ENCODE measurements at regions not wholly inside any gene's neighbourhood (a gene's known extent, or its start where the extent isn't known, plus 50 kb on each side); places are given as distances from the start of the nearest gene placed in this dataset.

DNA sequence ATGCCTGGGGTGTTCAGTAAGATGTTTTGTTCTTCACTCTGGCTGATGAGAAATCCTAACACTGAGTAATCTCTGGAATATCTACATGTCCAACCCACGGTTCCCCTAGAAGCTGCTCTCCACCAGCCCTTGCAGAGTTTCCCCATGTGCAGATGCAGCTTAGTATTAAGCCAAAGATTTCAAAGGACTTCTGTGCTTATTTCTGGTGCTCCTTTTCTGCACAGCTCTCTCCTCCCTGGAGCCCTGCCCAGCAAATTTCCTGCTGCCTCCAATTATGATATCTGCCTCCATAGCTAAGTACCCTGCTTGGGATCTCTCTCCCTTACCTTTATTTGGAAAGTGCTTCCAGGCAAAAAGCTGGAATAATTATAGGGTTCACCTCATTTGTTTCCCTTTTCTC lies 949.3 kb downstream of the BCL11A start:
- no peak for DNase-seq (ENCODE audit: low spot score)
- FAIRE-seq, result no peak

DNA sequence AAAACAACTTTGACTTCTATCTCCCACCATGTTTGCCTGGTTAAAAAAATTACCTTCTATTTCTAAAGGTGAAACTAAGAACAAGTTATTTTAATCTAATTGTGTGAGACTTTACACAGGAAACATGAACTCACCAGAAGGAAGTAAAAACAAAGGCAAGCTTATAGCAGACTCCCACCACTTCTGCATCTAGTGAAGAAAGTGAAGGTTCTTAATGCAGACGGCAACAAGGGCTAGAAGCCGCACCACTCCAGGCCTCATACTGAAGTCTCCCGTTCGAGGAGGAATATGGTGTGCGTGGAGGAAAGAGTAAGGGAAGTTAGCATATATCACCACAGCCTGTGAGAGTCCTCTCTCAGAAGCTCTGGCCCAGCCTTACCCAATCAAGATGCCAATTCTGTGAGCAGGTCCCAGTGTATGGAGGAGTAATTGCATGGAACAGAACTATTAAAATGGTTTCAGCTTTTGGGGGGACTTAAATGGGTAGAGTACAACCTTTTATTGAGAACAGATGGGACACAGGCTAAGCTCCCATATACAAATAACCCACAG lies 958.7 kb downstream of the BCL11A start:
- DNase-seq (ENCODE audit: low spot score) (no peak), FAIRE-seq (no peak)

DNA sequence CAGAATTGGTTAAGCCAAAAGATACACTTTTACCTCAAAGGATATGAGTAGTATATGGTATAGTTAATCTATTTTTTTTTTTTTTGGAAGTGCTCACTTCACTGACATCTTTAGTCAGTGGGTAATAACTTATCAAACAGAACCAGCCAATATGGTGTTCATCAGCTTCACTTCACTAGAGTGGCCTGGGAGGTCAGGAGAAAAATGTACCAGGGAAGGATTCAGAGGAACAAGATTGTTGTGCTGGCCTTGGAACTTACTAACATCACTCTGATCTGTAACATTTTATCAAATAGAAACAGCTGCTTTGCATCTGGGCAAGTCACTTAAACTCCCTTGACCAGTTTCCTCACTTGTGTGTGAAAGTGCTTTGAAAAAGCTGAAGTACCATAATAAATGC lies 962.7 kb downstream of the BCL11A start:
- DNase-seq (ENCODE audit: low spot score) (no peak), FAIRE-seq (no peak)

DNA sequence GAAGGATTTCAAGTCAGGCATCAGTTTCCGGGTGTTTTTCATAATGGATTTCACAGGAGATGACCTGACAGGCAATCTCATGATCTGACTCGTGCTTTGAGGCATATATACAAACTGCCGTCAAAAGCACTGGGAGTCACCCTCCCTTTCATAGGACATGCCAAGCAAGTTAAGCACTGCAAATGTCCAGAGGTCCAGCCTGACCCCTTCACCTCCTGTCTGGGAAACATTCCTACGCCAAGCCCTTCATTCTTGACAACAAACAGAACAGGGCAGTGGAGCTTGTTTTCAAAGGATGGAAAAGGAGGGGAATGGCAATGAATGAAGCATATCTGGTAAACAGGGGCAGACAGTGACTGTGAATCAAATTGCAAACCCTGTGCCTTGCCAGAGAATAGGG lies 963.6 kb downstream of the BCL11A start:
- DNase-seq (ENCODE audit: low spot score) (no peak), FAIRE-seq (no peak)

DNA sequence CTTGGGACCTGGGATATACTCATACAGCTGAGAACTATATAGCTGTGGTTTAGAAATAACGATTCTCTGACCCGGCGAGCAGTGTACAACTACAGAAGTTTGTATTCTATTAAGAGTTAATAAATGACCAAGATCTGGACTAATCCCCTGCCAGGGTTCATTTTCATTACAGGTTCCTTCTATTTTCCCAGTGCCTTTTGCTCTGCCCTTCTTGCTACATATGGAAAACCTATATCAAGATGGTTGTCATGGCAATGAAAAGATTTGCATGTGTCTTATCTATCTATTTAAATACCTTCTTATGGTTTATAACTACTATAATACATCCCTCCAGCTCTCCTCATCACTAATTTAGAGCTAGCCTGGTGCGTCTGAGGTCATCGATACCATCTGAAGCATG lies 965.2 kb downstream of the BCL11A start:
- FAIRE-seq (no peak), DNase-seq (ENCODE audit: low spot score) (no peak)

DNA sequence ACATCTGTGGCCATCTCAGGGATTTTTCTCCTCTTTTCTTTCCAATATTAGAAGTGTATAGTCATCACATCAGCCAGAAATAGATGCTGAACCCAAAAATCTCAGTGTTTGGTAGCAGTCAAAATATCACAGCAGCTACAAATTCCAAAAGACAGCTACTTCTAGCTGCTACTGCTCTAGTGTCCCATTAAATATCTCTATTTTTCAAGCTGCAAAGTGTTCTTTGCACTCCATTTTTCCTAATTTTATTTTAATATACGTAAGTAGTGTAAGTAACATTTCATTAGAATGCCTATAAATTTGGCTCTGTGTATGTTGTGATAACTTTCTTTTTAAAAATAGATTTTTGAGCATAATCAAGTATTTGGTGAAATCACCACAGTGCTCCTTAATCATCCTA lies 967.3 kb downstream of the BCL11A start:
- FAIRE-seq, result no peak

DNA sequence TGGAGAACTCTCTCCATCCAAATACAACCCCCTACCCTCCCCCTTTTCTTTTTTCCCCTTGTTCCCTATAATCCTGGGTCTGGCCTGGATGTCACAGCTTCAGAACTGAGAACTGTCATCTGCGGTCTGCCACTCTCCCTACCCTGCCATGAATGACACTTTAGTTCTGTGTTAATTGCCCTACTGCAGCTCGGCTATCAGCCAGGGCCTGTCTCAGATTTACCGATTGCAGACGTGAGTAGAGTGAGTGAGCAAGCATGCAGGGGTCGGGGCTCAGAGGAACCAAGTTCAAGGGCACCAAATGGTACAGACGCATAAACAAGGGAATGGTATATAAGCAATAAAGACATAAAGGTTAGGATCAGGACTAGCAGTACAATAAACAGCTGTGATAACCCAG lies 967.8 kb downstream of the BCL11A start:
- no peak for FAIRE-seq

More for the DNA sequence above, 967.3 kb downstream of the BCL11A start:
- DNase-seq (ENCODE audit: low spot score), result no peak

DNA sequence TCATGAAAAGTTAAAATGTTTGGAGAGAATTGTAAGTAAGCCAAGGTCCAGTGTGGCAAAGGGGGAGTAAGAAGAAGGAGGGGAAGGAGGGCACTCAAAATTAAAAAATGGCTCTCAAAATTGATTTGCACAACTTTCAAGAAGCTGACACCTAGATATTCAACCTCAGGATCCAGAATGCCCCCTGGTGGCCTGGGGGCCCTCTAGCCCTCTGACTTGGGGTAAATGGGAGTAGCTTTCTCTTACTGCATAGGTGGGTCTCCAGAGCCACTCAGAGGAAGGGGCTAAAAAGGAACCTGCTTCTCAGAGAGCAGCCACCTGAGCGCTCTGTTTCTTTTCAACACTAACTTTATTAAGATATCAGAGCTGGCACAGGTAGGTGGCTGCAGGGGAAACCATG lies 968.5 kb downstream of the BCL11A start:
- DNase-seq (ENCODE audit: low spot score) (no peak), FAIRE-seq (no peak)

More for the DNA sequence above, 967.8 kb downstream of the BCL11A start:
- DNase-seq (ENCODE audit: low spot score), result no peak

DNA sequence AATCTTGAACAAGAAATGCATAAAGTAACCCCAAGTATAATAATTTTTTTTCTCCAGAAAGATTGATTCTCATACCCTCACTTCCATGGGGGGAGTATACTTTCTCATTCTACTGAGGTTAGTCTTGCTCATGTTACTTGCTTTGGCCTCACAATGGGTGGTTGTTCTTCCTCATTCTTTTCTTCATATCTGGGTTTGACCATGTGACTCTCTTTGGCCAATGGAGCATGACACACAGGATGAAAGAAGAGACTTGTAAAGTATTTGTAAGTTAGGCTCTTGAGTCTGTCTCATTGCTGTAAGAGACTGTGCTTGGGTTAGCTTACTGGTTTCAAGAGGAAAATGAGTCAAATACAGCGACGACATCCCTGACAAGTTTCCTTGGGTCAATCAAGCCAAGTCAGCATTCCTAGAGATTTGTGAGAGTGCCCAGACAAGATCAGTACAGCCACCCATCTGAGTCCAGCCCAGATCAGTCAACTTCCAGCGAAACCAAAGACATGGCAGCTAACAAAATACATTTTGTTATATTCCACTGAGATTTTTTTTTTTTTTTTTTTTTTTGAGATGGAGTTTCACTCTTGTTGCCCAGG lies 970.2 kb downstream of the BCL11A start:
- DNase-seq (ENCODE audit: low spot score) (no peak), FAIRE-seq (no peak)

DNA sequence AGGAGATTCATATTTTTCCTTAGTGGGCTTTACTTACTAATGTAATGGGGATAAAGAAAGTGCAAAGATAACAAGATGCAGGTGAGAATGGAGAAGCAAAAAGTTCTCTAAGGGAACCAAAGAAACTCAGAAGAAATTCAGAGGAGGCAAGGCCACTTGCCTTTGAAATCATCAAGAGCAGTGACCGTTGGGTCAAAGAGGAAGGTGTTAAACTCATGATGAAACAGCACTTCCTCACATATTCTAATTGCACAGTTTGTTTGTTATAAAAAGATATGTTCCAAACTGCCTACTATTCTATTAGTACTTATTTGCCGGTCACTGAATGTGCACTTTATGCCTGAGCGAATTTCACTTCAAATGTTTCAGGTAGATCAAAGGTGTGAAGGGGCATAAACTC lies 975.1 kb downstream of the BCL11A start:
- DNase-seq (ENCODE audit: low spot score) (no peak), FAIRE-seq (no peak)

DNA sequence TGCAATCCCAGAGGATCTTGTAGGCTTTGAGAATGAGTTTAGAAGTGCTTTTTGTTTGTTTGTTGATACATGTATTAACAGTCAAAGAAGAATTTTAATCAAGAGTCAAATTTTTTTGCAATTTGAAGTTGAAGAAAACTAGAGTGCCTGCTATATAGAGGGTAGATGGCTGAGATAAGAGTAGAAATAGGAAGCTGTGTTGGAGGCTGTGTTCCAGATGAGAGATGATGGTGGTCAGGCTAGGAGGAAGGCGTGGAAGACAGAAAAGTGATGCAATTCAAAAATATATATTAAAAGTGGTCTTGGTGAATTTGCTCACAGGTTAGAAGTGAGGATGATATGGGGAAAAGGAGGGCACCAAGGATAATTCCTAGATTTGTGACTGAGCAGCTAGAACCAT lies 978.3 kb downstream of the BCL11A start:
- no peak for DNase-seq (ENCODE audit: low spot score)
- no peak for FAIRE-seq

DNA sequence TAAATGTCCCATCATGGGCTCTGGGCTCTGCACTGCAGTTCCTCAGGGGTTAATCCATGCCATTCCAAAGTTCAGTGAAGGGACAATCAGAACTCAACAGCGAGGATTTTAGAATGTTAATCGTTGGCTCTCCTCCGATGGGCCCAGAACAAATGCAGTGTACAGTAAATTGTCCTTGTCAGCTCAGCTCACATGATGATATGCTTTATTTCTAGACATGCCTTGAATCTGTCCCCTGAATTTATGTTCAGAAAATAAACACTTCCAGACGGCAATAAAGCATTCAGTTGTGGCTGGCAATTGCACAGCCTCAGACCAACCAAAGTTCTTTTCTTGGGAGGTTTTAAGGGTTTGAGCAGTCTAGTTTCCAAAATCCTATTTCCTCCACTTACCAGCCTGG lies 981.2 kb downstream of the BCL11A start:
- no peak for FAIRE-seq
- DNase-seq (ENCODE audit: low spot score), result no peak

DNA sequence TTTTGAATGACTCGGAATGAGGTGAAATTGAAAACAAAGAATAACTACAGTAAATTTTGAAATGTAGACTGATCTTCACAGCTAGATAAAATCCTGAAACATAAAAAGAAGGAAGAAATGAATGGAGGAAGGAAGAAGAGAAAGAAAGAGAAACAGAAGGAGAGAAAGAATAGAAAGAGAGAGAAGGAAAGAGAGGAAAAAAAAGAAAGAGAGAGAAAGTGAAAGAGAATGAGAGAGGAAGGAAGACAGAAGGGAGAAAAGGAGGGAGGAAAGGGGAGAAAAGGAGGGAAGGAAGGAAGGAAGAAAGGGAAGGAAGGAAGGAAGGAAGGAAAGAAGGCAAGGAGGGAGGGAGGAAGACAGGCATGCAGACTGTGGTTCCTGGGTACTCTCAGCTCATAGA lies 982.6 kb downstream of the BCL11A start:
- FAIRE-seq (no peak), DNase-seq (ENCODE audit: low spot score) (no peak)

DNA sequence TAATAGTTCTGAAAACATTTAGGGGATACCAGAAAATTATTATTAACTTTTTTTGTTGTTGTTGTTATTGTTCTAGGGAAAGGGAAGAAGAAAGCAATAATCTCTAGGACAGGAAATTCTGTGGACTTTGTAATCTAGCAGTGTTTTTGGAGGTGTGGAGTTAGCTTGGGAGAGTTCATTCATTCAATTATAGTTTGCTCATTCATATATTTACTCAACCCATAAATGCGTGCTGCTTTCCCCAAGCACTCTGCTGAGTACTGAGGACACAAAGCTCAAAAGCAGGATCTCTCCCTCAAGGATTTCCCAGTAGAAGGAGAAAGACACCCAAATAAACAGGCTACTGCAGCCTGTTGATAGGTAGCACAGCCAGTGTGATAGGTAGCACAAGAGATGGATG lies 984.3 kb downstream of the BCL11A start:
- no peak for DNase-seq (ENCODE audit: low spot score)
- FAIRE-seq, result no peak

DNA sequence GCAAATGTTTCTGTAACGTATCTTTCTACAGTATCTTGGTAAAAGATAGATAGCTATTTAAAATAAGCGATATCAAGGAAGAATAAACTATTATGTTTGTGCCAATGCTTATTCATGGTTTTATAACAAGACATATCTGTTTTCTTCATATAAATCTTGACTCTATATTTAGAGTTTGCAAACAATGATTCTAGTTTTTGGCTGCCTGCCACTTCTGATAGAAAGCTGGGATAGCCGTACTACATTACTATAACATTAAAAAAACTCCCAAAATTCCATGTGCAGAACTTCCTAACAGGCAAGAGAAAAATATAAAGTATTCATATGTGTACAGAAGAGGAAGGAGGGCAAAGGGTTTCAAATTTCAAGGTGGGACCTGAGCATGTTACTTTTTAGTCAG lies 985.0 kb downstream of the BCL11A start:
- DNase-seq (ENCODE audit: low spot score), result no peak
- FAIRE-seq, result no peak

DNA sequence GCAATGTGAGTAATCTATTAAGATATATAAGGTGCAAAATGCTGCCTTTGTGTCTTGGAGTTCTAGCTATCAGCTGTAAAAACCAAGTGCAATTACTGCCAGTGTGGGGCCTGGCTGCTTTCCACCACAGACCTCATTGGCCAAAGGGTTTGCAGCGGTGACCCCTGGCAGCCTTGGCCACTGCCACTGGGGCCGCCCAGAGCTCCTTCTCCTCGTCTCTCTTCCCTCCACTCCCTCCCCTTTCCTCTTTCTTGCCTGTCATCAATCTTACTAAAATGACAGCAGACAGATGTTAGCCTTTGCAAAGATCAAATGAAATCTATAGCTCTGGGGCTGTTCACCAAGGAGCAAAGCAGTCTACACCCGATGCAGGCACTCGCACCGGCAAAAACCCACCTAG lies 986.3 kb downstream of the BCL11A start:
- DNase-seq (ENCODE audit: low spot score) (no peak), FAIRE-seq (no peak)

DNA sequence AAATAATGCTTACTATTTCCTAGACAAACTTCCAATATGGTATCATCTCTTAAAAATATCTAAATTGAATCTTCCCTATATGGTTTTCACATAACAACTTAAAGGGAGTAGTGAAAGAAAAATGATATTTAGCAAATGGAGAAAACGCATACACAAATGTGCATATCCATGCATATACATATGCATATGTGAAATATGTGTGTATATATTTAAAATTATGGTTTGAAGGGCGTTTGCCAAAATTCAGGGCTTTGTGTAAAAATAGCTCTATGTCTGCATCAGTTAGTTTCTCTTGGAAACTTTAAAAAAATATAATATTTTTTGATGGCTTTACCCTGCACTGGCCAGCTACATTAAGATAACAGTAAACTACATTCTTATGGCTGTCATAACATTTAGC lies 986.7 kb downstream of the BCL11A start:
- FAIRE-seq, result no peak
- DNase-seq (ENCODE audit: low spot score), result no peak

DNA sequence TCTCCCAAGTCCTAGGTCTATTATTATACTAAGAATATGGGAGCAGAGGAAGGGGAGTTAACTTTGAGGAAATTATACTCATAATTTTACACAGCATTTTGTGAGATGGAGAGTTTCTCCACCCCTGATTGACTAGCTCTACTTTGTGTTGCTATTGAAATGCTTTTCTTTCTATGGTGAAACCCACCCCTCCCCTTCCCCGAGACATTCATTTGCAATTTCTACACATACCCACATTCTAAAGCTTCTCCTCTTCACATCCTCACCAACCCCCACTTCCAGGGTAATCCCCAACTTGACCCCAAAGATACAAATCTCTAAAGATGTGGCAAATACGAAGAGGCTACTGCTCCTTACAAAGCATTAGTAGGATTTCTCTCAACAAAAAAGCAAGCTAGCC lies 992.2 kb downstream of the BCL11A start:
- no peak for DNase-seq (ENCODE audit: low spot score)
- FAIRE-seq, result no peak

DNA sequence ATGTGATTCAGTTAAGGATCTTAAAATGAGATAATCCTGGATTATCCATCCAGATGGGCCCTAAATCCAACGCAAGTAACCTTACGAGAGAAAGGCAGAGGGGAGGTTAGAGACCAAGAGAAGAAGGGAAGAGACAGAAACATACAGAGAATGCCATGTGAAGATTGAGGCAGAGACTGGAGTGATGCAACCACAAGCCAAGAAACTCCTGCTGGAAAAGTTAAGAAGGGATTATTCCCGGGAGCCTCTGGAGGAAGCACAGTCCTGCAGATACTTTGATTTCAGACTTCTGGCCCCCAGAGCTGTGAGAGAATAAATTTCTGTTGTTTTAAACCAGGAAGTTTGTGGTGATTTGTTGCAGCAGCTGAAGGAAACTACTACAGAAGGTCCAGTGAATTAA lies 992.7 kb downstream of the BCL11A start:
- no peak for FAIRE-seq

DNA sequence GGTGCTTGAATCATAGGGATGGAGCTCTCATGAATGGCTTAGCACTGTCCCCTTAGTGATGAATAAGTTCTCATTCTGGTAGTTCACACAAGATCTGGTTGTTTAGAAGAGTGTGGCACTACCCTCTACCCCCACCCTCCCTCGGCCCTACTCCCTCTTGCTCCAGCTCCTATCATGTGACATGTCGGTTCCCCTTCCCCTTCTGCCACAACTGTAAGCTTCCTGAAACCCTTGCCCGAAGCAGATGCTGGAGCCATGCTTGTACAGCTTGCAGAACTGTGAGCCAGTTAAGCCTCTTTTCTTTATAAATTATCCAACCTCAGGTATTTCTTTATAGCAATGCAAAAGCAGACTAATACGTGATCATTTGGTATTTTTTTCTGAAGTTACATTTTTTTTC lies 1012.6 kb downstream of the BCL11A start:
- DNase-seq (ENCODE audit: low spot score), result no peak
- FAIRE-seq, result no peak

More for the DNA sequence above, 992.7 kb downstream of the BCL11A start:
- no peak for DNase-seq (ENCODE audit: low spot score)

DNA sequence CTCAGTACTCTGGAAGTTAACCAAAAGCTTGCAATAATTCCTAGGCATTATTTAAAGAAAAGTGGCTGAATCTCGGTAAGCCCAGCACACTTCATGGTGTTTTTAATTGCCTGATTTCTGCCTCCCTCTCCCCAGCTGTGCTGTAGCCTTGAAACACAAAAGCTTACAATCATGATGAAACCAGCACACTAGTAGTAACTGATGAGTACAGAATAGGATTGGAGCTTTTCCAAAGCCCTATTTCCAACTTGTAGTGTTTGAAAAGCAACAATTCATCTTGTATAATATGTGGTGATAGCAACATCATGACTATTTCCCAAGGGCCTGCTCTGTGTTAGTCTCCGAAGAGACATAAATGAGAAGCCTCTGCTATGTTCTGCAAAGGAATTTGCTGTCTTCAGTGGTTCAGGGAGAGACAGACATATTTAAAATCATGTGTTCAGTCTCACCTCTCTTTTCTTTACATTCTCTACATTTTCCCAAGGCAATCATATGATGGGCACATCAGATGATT lies 1015.0 kb downstream of the BCL11A start:
- DNase-seq (ENCODE audit: low spot score) (no peak), FAIRE-seq (no peak)

DNA sequence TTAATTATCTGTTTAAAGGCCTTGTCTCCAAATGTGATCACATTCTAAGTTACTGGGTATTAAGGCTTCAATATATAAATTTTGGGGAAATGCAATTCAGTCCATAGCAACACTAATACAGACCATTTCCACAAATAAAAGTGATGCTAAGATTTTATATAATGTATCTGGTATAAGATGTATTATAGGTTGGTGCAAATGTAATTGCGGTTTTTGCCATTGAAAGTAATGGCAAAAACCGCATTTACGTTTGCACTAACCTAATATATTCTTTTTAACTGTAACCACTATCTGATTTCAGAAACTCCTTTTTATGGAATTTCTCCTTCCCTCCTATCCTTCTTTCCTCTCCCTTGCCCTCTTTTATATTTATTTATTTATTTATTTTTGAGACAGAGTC lies 1020.6 kb downstream of the BCL11A start:
- FAIRE-seq (no peak), DNase-seq (ENCODE audit: low spot score) (no peak)

DNA sequence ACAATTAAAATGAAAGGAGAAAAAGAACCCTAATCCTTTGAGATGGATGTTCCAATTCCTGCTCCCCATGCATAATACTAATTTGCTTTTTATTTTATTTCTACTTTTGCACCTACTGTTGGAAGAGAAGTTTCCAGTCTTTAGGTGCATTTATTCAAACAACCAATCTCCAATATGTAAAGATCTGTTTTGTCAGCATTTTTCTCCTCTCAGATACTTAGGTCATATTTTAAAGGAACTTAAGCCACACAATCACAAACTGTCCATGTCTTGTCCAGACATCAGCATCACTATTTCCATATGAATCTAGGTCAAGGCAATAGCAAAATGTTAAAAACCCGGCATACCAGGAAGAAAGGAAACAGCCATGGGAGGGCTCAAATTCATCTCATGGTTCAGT lies 1023.2 kb downstream of the BCL11A start:
- DNase-seq (ENCODE audit: low spot score) (no peak), FAIRE-seq (no peak)

DNA sequence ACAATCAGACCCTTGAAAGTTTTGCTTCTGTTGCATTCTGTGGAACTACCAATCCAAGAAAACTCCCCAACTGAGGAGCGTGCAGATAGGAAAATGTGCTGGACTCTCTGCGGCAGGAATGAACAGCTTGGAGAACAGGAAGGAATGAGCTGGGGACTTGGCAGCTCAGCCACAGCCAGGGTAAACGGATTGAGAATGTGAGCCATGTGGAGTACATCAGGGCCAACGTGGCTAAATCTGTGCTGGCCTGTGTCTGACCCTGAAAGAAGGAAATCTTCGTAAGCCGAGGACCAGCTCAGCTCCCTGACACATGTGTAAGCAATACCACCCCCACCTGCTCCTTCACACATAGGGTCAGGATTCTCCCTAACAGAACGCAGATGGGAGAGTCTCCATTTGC lies 1023.7 kb downstream of the BCL11A start:
- no peak for DNase-seq (ENCODE audit: low spot score)
- no peak for FAIRE-seq
